ENCODE measurements at regions not wholly inside any gene's neighbourhood (a gene's known extent, or its start where the extent isn't known, plus 50 kb on each side); places are given as distances from the start of the nearest gene placed in this dataset.

GRCh38 chr3:124576565-124577493 is 153.4 kb upstream of the UMPS start:
- no peak for DNase-seq (ENCODE audit: insufficient read length, low spot score)
- FAIRE-seq = no peak

GRCh38 chr3:124577494-124578167 is 152.6 kb upstream of the UMPS start:
- no peak for DNase-seq (ENCODE audit: insufficient read length, low spot score)
- FAIRE-seq = no peak
- no peak for TF ChIP-seq CTCF (IDR thresholded peaks at IDR 0.05; ENCODE audit: insufficient read depth, missing control alignments)

More at GRCh38 chr3:124576565-124577493, 153.4 kb upstream of the UMPS start:
- TF ChIP-seq CTCF (IDR thresholded peaks at IDR 0.05; ENCODE audit: insufficient read depth, missing control alignments) = no peak

- DNase-seq (ENCODE audit: insufficient read length, low spot score) (no peak), FAIRE-seq (no peak)
- no peak for TF ChIP-seq CTCF (IDR thresholded peaks at IDR 0.05; ENCODE audit: insufficient read depth, missing control alignments)
Observed at GRCh38 chr3:124579641-124580040, 150.6 kb upstream of the UMPS start.

- DNase-seq (ENCODE audit: insufficient read length, low spot score) = no peak
- no peak for TF ChIP-seq CTCF (IDR thresholded peaks at IDR 0.05; ENCODE audit: insufficient read depth, missing control alignments)
- FAIRE-seq = no peak
Observed at GRCh38 chr3:124582196-124582595, 148.1 kb upstream of the UMPS start.

- no peak for FAIRE-seq
Observed at GRCh38 chr3:124582621-124583395, 147.4 kb upstream of the UMPS start.

GRCh38 chr3:124584245-124584551 is 146.1 kb upstream of the UMPS start:
- no peak for TF ChIP-seq CTCF (IDR thresholded peaks at IDR 0.05; ENCODE audit: insufficient read depth, missing control alignments)
- DNase-seq (ENCODE audit: insufficient read length, low spot score) = no peak
- no peak for FAIRE-seq

More at GRCh38 chr3:124582621-124583395, 147.4 kb upstream of the UMPS start:
- DNase-seq (ENCODE audit: insufficient read length, low spot score) = no peak
- TF ChIP-seq CTCF (IDR thresholded peaks at IDR 0.05; ENCODE audit: insufficient read depth, missing control alignments) = no peak

Measured in D721Med (cell line).